ENCODE measurements at regions not wholly inside any gene's neighbourhood (a gene's known extent, or its start where the extent isn't known, plus 50 kb on each side); places are given as distances from the start of the nearest gene placed in this dataset.
A peak's percentile ranks its signal among the peaks of the same experiment; 100 is the strongest.

DNA sequence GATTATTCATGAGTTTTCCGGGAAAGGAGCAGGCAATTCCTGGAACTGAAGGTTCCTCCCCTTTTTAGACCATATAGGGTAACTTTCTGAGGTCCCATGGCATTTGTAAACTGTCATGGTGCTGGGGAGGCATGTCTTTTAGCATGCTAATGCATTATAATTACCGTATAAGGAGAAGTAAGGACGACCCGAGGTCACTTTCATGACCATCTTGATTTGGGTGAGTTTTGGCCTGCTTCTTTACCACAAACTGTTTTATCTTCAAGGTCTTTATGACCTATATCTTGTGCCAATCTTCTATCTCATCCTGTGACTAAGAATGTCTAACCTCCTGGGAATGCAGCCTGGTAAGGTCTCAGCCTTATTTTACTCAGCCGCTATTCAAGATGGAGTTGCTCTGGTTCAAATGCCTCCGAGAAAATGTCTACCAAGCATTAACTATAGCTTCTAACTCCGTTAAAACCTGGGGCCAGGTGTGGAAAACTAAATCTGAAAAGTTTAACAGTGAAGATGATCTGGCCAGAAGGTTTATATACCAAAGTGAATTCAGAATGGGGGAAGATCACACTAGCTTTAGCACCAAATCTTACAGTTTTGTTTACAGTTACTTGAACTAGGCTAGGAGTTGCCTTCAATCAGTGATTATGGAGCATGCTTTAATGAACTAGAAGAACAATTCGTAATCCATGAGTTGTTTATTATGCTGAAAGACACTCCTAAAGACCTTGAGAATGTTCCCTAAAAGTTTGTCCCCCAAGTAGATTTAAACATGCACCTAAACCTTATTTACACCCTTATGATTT lies 80.0 kb upstream of the TOP1 start (continued):
- TF ChIP-seq, protein P1, sequence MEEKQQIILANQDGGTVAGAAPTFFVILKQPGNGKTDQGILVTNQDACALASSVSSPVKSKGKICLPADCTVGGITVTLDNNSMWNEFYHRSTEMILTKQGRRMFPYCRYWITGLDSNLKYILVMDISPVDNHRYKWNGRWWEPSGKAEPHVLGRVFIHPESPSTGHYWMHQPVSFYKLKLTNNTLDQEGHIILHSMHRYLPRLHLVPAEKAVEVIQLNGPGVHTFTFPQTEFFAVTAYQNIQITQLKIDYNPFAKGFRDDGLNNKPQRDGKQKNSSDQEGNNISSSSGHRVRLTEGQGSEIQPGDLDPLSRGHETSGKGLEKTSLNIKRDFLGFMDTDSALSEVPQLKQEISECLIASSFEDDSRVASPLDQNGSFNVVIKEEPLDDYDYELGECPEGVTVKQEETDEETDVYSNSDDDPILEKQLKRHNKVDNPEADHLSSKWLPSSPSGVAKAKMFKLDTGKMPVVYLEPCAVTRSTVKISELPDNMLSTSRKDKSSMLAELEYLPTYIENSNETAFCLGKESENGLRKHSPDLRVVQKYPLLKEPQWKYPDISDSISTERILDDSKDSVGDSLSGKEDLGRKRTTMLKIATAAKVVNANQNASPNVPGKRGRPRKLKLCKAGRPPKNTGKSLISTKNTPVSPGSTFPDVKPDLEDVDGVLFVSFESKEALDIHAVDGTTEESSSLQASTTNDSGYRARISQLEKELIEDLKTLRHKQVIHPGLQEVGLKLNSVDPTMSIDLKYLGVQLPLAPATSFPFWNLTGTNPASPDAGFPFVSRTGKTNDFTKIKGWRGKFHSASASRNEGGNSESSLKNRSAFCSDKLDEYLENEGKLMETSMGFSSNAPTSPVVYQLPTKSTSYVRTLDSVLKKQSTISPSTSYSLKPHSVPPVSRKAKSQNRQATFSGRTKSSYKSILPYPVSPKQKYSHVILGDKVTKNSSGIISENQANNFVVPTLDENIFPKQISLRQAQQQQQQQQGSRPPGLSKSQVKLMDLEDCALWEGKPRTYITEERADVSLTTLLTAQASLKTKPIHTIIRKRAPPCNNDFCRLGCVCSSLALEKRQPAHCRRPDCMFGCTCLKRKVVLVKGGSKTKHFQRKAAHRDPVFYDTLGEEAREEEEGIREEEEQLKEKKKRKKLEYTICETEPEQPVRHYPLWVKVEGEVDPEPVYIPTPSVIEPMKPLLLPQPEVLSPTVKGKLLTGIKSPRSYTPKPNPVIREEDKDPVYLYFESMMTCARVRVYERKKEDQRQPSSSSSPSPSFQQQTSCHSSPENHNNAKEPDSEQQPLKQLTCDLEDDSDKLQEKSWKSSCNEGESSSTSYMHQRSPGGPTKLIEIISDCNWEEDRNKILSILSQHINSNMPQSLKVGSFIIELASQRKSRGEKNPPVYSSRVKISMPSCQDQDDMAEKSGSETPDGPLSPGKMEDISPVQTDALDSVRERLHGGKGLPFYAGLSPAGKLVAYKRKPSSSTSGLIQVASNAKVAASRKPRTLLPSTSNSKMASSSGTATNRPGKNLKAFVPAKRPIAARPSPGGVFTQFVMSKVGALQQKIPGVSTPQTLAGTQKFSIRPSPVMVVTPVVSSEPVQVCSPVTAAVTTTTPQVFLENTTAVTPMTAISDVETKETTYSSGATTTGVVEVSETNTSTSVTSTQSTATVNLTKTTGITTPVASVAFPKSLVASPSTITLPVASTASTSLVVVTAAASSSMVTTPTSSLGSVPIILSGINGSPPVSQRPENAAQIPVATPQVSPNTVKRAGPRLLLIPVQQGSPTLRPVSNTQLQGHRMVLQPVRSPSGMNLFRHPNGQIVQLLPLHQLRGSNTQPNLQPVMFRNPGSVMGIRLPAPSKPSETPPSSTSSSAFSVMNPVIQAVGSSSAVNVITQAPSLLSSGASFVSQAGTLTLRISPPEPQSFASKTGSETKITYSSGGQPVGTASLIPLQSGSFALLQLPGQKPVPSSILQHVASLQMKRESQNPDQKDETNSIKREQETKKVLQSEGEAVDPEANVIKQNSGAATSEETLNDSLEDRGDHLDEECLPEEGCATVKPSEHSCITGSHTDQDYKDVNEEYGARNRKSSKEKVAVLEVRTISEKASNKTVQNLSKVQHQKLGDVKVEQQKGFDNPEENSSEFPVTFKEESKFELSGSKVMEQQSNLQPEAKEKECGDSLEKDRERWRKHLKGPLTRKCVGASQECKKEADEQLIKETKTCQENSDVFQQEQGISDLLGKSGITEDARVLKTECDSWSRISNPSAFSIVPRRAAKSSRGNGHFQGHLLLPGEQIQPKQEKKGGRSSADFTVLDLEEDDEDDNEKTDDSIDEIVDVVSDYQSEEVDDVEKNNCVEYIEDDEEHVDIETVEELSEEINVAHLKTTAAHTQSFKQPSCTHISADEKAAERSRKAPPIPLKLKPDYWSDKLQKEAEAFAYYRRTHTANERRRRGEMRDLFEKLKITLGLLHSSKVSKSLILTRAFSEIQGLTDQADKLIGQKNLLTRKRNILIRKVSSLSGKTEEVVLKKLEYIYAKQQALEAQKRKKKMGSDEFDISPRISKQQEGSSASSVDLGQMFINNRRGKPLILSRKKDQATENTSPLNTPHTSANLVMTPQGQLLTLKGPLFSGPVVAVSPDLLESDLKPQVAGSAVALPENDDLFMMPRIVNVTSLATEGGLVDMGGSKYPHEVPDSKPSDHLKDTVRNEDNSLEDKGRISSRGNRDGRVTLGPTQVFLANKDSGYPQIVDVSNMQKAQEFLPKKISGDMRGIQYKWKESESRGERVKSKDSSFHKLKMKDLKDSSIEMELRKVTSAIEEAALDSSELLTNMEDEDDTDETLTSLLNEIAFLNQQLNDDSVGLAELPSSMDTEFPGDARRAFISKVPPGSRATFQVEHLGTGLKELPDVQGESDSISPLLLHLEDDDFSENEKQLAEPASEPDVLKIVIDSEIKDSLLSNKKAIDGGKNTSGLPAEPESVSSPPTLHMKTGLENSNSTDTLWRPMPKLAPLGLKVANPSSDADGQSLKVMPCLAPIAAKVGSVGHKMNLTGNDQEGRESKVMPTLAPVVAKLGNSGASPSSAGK (IDR thresholded peaks at IDR 0.05): no peak
- TF ChIP-seq NEUROD1 (IDR thresholded peaks at IDR 0.05; ENCODE audit: borderline replicate concordance, low read depth, low read length, partially characterized antibody) (no peak), TAF1 (IDR thresholded peaks at IDR 0.05; ENCODE audit: control insufficient read depth, extremely low read depth, insufficient read depth, low read length, severe bottlenecking) (no peak), ZNF507 (tag; conservative IDR thresholded peaks at IDR 0.05) (peak; percentile 72), ZNF699 (CRISPR knock-in tag; IDR thresholded peaks at IDR 0.05; ENCODE audit: insufficient replicate concordance) (no peak), CCNT2 (IDR thresholded peaks at IDR 0.05; ENCODE audit: borderline replicate concordance, extremely low read depth, insufficient read length, low read depth, low read length) (no peak), TAL1 (IDR thresholded peaks at IDR 0.05) (no peak), NR2C1 (IDR thresholded peaks at IDR 0.05) (no peak), NR2C1 (tag; IDR thresholded peaks at IDR 0.05) (peak; percentile 94), MYC (IDR thresholded peaks at IDR 0.05; ENCODE audit: low read depth, low read length) (no peak), MYC (CRISPR knock-in tag; IDR thresholded peaks at IDR 0.05; ENCODE audit: borderline replicate concordance, low read depth) (no peak; the same call in 1 of the 2 replicates), TCF7 (IDR thresholded peaks at IDR 0.05; ENCODE audit: borderline replicate concordance) (no peak), DPF2 (IDR thresholded peaks at IDR 0.05) (no peak), ZFP30 (CRISPR knock-in tag; IDR thresholded peaks at IDR 0.05; ENCODE audit: borderline replicate concordance) (no peak), SNRNP70 (optimal IDR thresholded peaks at IDR 0.05; ENCODE audit: low read depth, low read length) (no peak)
- TF ChIP-seq, protein P2, sequence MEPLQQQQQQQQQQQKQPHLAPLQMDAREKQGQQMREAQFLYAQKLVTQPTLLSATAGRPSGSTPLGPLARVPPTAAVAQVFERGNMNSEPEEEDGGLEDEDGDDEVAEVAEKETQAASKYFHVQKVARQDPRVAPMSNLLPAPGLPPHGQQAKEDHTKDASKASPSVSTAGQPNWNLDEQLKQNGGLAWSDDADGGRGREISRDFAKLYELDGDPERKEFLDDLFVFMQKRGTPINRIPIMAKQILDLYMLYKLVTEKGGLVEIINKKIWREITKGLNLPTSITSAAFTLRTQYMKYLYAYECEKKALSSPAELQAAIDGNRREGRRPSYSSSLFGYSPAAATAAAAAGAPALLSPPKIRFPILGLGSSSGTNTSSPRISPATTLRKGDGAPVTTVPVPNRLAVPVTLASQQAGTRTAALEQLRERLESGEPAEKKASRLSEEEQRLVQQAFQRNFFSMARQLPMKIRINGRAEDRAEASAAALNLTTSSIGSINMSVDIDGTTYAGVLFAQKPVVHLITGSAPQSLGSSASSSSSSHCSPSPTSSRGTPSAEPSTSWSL (CRISPR knock-in tag; IDR thresholded peaks at IDR 0.05; ENCODE audit: borderline replicate concordance): no peak

All from K562 (cell line).